H9 (cell line): ENCODE measurements at regions not wholly inside any gene's neighbourhood (a gene's known extent, or its start where the extent isn't known, plus 50 kb on each side); places are given as distances from the start of the nearest gene placed in this dataset.

Experiments
- DNase-seq: peaks from one replicate; pipeline ENCODE4 v3.0.0-alpha.2; 2017
- H2AFZ ChIP-seq: one replicate; pipeline ENCODE4 v1.6.1; 2013; ENCODE audit warnings: mild to moderate bottlenecking, low read length, control low read depth, moderate library complexity
- H2AK5ac ChIP-seq: 2 replicates; pipeline ENCODE4 v1.6.1; 2013; ENCODE audit warnings: low read length, control low read depth, mixed read lengths; ENCODE audit not compliant: insufficient read length
- H2BK120ac ChIP-seq: one replicate; pipeline ENCODE4 v1.6.1; 2013; ENCODE audit warnings: low read depth, mild to moderate bottlenecking, low read length, control low read depth, inconsistent platforms; ENCODE audit not compliant: poor library complexity, severe bottlenecking
- H2BK12ac ChIP-seq: 2 replicates; pipeline ENCODE4 v1.6.1; 2013; ENCODE audit warnings: low read length, control low read depth, mixed read lengths, low read depth; ENCODE audit not compliant: insufficient read length
- H2BK15ac ChIP-seq: 2 replicates; pipeline ENCODE4 v1.6.1; 2013; ENCODE audit warnings: low read depth, low read length, control low read depth
- H2BK20ac ChIP-seq: one replicate; pipeline ENCODE4 v1.6.1; 2013; ENCODE audit warnings: low read depth, mild to moderate bottlenecking, low read length, control low read depth, inconsistent platforms; ENCODE audit not compliant: poor library complexity, severe bottlenecking
- H2BK5ac ChIP-seq: 2 replicates; pipeline ENCODE4 v1.6.1; 2013; ENCODE audit warnings: low read length, control low read depth, mixed read lengths; ENCODE audit not compliant: insufficient read length
- H3K14ac ChIP-seq: 2 replicates; pipeline ENCODE4 v1.6.1; 2013; ENCODE audit warnings: low read length, control low read depth; ENCODE audit not compliant: insufficient read depth
- H3K18ac ChIP-seq: 2 replicates; pipeline ENCODE4 v1.6.1; 2013; ENCODE audit warnings: low read depth, mild to moderate bottlenecking, mixed read lengths, low read length, control low read depth; ENCODE audit not compliant: insufficient read length
- H3K23ac ChIP-seq: 2 replicates; pipeline ENCODE4 v1.6.1; 2013; ENCODE audit warnings: low read length, control low read depth, mixed read lengths, low read depth; ENCODE audit not compliant: insufficient read length
- H3K23me2 ChIP-seq: 2 replicates; pipeline ENCODE4 v1.6.1; 2013; ENCODE audit warnings: low read depth, mild to moderate bottlenecking, mixed read lengths, low read length, control low read depth; ENCODE audit not compliant: insufficient read length, poor library complexity, severe bottlenecking
- H3K27ac ChIP-seq: 2 replicates; pipeline ENCODE4 v1.5.1; 2013; ENCODE audit warnings: low read length, control low read depth, mixed read lengths, low read depth; ENCODE audit not compliant: insufficient read length
- H3K27me3 ChIP-seq: 2 replicates; pipeline ENCODE4 v1.6.1; 2013; ENCODE audit warnings: low read length, control low read depth, inconsistent platforms; ENCODE audit not compliant: insufficient read depth
- H3K4ac ChIP-seq: 2 replicates; pipeline ENCODE4 v1.6.1; 2013; ENCODE audit warnings: low read depth, mild to moderate bottlenecking, control low read depth, inconsistent platforms, low read length, moderate library complexity
- H3K4me1 ChIP-seq: 2 replicates; pipeline ENCODE4 v1.6.1; 2013; ENCODE audit warnings: low read length, control low read depth, inconsistent platforms; ENCODE audit not compliant: insufficient read depth
- H3K4me2 ChIP-seq: 2 replicates; pipeline ENCODE4 v1.6.1; 2013; ENCODE audit warnings: low read length, control low read depth, mixed read lengths; ENCODE audit not compliant: insufficient read length, insufficient read depth
- H3K56ac ChIP-seq: 2 replicates; pipeline ENCODE4 v1.6.1; 2013; ENCODE audit warnings: low read depth, mild to moderate bottlenecking, mixed read lengths, low read length, control low read depth; ENCODE audit not compliant: insufficient read length
- H3K79me1 ChIP-seq: 2 replicates; pipeline ENCODE4 v1.6.1; 2013; ENCODE audit warnings: low read depth, mild to moderate bottlenecking, moderate library complexity, low read length, control low read depth, inconsistent platforms; ENCODE audit not compliant: insufficient read depth, poor library complexity, severe bottlenecking
- H3K79me2 ChIP-seq: 2 replicates; pipeline ENCODE4 v1.6.1; 2013; ENCODE audit warnings: low read length, control low read depth, inconsistent platforms; ENCODE audit not compliant: insufficient read depth
- H3K9ac ChIP-seq: 2 replicates; pipeline ENCODE4 v1.6.1; 2013; ENCODE audit warnings: low read length, control low read depth, mixed read lengths; ENCODE audit not compliant: insufficient read length; ENCODE audit errors: extremely low read depth
- H3K9me3 ChIP-seq: one replicate; pipeline ENCODE4 v1.6.1; 2013; ENCODE audit warnings: low read depth, low read length, inconsistent platforms; ENCODE audit not compliant: control insufficient read depth
- H3T11ph ChIP-seq: one replicate; pipeline ENCODE4 v1.6.1; 2013; ENCODE audit warnings: mild to moderate bottlenecking, low read length, control low read depth, inconsistent platforms
- H4K20me1 ChIP-seq: one replicate; pipeline ENCODE4 v1.6.1; 2013; ENCODE audit not compliant: control insufficient read depth, insufficient read length, insufficient read depth
- H4K5ac ChIP-seq: 2 replicates; pipeline ENCODE4 v1.6.1; 2013; ENCODE audit warnings: low read depth, mild to moderate bottlenecking, mixed read lengths, low read length, control low read depth; ENCODE audit not compliant: insufficient read length
- H4K8ac ChIP-seq: replicated peaks from 2 replicates; pipeline ENCODE4 v1.6.1; 2013; ENCODE audit warnings: low read length, control low read depth, mixed read lengths, low read depth; ENCODE audit not compliant: insufficient read length
- H4K91ac ChIP-seq: 2 replicates; pipeline ENCODE4 v1.6.1; 2013; ENCODE audit warnings: low read depth, mild to moderate bottlenecking, moderate library complexity, mixed read lengths, low read length, control low read depth; ENCODE audit not compliant: insufficient read length
- H3K27ac Mint-ChIP-seq, 3 experiments: 2 replicates in 2 of 3; 3 replicates in 1 of 3; pipeline ENCODE4 v1.8.0; 2020 to 2021; ENCODE audit warnings: mixed read lengths in 3 of 3, mild to moderate bottlenecking in 1 of 3, moderate library complexity in 1 of 3
- H3K27me3 Mint-ChIP-seq: 2 replicates; pipeline ENCODE4 v1.8.0; 2021; ENCODE audit warnings: low read depth, mild to moderate bottlenecking, moderate library complexity, mixed read lengths
- H3K36me3 Mint-ChIP-seq, 3 experiments: 2 replicates in 2 of 3; 3 replicates in 1 of 3; pipeline ENCODE4 v1.8.0; 2020 to 2021; ENCODE audit warnings: low read depth in 3 of 3, mixed read lengths in 3 of 3; ENCODE audit not compliant: insufficient read depth in 1 of 3
- H3K4me1 Mint-ChIP-seq, 2 experiments: 2 replicates each; pipeline ENCODE4 v1.8.0; 2020; ENCODE audit warnings: mixed read lengths in 2 of 2
- H3K4me3 Mint-ChIP-seq, 2 experiments: 2 replicates in 1 of 2; 3 replicates in 1 of 2; pipeline ENCODE4 v1.8.0; 2020 to 2021; ENCODE audit warnings: mild to moderate bottlenecking in 2 of 2, mixed read lengths in 2 of 2, moderate library complexity in 1 of 2
- H3K9me3 Mint-ChIP-seq, 2 experiments: 2 replicates in 1 of 2; 3 replicates in 1 of 2; pipeline ENCODE4 v1.8.0; 2020; ENCODE audit warnings: mild to moderate bottlenecking in 2 of 2, mixed read lengths in 2 of 2, moderate library complexity in 1 of 2
- WGBS: extraction: QIAGEN DNeasy Blood & Tissue Kit; methylation state at CpG from one replicate; pipeline ENCODE4 v1.1.7; 2013; ENCODE audit warnings: missing lambda C conversion rate, low lambda C conversion rate, mixed read lengths; ENCODE audit not compliant: insufficient read length; ENCODE audit errors: extremely low coverage; 5-methylcytosine and 5-hydroxymethylcytosine counted together
- TF ChIP-seq, protein P1 (sequence below): fragments of 200-600 bp; sonication (generic); conservative IDR thresholded peaks from 3 replicates; pipeline ENCODE4 v1.8.0; 2021; ENCODE audit warnings: antibody characterized with exemption, mild to moderate bottlenecking

DNA sequence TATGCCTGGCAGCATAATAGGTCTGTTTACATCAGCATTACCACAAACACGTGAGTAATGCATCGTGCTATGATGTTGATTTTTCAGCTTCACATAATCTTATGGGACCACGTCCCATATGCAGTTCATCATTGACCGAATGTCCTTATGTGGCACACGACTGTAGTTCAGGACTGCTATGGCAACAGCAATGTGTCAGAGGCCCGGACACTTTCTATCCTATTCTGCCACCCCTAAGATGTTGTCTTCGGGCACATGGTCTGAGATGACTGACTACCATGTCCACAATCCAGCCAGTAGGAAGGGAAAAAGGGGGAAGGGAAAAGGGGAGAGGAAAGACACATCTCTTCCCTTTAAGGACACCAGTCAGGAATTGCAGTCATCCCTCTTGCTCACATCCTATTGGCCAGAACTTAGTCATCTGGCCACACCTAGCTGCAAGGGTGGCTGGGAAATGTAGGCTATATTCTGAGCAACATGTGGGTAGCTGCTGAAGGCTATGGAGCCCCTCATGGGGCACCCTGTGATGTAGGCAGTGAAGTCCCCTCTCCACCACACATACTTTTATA, 196.0 kb upstream of the RBPJ start:
- no CpG with 5 or more reads among the region's 7 CpGs for WGBS
- no peaks in the 10 kb centered on the region for H3K27me3 ChIP-seq
- no peak overlapping the region for H3K4ac ChIP-seq
- H4K20me1 ChIP-seq, result no peaks in the 10 kb centered on the region
- no peak overlapping the region for H2BK120ac ChIP-seq
- H3K9me3 ChIP-seq, result no peaks in the 10 kb centered on the region
- H3K23me2 ChIP-seq, result no peaks in the 10 kb centered on the region
- H3K9ac ChIP-seq, result no peak overlapping the region
- H4K5ac ChIP-seq, result no peak overlapping the region
- H2BK12ac ChIP-seq, result no peak overlapping the region
- no peaks in the 10 kb centered on the region for H3K4me1 Mint-ChIP-seq
- no peak overlapping the region for H3K4me2 ChIP-seq
- H2BK15ac ChIP-seq, result no peak overlapping the region
- H3K27ac Mint-ChIP-seq, result no peak overlapping the region
- H4K91ac ChIP-seq, result no peak overlapping the region
- peaks cover 0 to 3% (median 0%) of the 10 kb centered on the region in 3 experiments; a peak in 2 of 7 replicates for H3K36me3 Mint-ChIP-seq
- no peak overlapping the region for H3K18ac ChIP-seq
- no peaks in the 10 kb centered on the region for H3K4me1 ChIP-seq
- DNase-seq, result no peak
- no peaks in the 10 kb centered on the region for H3K27me3 Mint-ChIP-seq
- H3K79me1 ChIP-seq, result no peaks in the 10 kb centered on the region
- H3K14ac ChIP-seq, result no peak overlapping the region
- H3K23ac ChIP-seq, result no peak overlapping the region
- no peak overlapping the region for H3K56ac ChIP-seq
- no peak overlapping the region for H2AK5ac ChIP-seq
- no peak overlapping the region for H3K27ac ChIP-seq
- H3K79me2 ChIP-seq, result no peaks in the 10 kb centered on the region
- TF ChIP-seq, protein P1, sequence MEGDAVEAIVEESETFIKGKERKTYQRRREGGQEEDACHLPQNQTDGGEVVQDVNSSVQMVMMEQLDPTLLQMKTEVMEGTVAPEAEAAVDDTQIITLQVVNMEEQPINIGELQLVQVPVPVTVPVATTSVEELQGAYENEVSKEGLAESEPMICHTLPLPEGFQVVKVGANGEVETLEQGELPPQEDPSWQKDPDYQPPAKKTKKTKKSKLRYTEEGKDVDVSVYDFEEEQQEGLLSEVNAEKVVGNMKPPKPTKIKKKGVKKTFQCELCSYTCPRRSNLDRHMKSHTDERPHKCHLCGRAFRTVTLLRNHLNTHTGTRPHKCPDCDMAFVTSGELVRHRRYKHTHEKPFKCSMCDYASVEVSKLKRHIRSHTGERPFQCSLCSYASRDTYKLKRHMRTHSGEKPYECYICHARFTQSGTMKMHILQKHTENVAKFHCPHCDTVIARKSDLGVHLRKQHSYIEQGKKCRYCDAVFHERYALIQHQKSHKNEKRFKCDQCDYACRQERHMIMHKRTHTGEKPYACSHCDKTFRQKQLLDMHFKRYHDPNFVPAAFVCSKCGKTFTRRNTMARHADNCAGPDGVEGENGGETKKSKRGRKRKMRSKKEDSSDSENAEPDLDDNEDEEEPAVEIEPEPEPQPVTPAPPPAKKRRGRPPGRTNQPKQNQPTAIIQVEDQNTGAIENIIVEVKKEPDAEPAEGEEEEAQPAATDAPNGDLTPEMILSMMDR, result no peak
- H4K8ac ChIP-seq, result no peak overlapping the region
- no peak overlapping the region for H3K4me3 Mint-ChIP-seq
- no peak overlapping the region for H3T11ph ChIP-seq
- H2BK5ac ChIP-seq, result no peak overlapping the region
- peaks cover 2% of the 10 kb centered on the region in 2 experiments; a peak in 2 of 5 replicates for H3K9me3 Mint-ChIP-seq
- H2BK20ac ChIP-seq, result no peak overlapping the region
- no peak overlapping the region for H2AFZ ChIP-seq
